GM19239 (cell line): ENCODE measurements at regions not wholly inside any gene's neighbourhood (a gene's known extent, or its start where the extent isn't known, plus 50 kb on each side); places are given as distances from the start of the nearest gene placed in this dataset.
"Not testable (repeated sequence)": the region's sequence is repeated elsewhere in the genome, so short reads cannot be mapped to it uniquely, and the experiment has no call there.

Source experiments
- DNase-seq: peaks from one replicate; pipeline ENCODE4 v3.0.0; 2011; ENCODE audit warnings: low spot score; ENCODE audit not compliant: insufficient read length
- FAIRE-seq: peaks from 2 replicates; lab custom pipeline; 2011; peaks lifted over from hg19 to GRCh38; lab: Jason Lieb, UNC

DNA sequence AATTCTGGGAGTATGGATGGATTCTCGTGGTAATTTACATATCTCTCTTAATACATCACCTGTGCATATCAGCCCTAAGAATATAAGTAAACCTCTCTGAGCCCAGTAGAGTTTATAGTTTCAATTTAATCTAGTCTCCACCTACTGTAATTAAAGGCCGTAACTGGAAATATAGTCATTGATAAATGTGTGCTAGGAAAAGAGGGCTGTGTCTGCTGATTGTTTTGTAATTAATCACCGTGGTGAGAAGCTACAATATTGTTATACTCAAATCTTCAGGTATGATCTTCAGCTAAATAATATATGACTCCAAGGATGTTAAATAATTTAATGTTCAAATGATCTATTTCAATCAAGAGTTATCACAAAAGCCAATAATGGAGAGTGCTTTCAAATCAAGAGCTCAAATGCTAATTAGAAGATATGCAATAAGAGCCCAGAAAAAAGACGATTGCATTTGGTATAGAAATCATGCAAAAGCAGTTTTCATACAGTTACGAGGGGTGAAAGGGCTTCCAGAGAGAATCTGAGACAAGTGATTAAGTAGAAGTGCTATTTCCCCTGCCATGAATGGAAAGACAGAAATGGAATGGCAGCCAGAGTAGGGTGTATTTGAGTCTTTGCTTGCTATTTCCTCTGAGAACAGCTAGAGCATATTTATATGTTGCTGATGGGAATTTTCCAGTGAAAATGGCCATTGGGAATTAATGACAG, 1134.3 kb downstream of the NCAM2 start:
- no peak for FAIRE-seq

DNA sequence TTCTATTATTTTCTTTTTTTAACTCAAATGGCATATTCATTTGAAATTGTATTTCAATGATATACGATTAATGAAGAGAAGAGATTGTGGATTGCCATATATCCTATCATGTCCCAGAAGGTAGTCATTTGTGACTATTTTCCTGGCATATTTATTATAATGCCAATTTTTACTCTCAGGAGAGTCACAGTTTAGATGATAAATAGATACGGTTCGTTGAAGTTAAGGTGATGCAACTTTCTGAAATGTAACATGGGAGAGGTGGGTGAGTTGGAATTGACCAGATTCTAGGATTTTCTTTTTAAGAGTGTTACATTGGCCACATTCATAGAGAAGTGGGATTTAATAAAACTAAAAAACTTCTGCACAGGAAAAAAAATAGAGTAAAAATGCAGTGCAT, 1138.5 kb downstream of the NCAM2 start:
- DNase-seq: no peak
- FAIRE-seq: no peak

More for the DNA sequence above, 1134.3 kb downstream of the NCAM2 start:
- DNase-seq: no peak

DNA sequence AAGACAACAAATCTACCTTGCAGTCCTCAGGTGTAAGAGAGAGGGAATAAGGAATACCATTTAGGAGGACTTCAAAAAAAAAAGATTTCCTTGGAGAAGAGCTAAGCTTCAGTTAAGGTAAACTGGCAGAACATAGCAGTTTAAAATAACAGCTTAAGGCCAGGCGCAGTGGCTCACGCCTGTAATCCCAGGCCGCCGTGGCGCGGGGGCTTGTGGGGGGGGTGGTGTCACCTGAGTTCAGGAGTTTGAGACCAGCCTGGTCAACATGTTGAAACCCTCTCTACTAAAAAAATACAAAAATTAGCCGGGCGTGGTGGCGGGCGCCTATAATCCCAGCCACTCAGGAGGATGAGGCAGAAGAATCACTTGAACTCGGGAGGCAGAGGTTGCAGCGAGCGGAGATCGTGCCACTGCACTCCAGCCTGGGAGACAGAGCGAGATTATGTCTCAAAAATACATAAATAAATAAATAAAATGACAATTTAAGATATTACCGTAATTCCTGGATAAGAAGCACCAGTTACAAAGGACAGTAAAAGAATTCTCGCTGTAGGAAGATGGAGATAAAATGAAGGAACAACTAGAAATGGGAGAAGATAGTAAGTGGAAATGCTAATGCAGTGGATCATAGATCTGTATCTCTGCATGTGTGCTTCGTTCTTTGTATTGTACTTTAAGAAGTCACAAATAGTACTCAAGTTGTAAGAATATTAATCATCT, 1140.2 kb downstream of the NCAM2 start:
- FAIRE-seq (no peak), DNase-seq (no peak)

DNA sequence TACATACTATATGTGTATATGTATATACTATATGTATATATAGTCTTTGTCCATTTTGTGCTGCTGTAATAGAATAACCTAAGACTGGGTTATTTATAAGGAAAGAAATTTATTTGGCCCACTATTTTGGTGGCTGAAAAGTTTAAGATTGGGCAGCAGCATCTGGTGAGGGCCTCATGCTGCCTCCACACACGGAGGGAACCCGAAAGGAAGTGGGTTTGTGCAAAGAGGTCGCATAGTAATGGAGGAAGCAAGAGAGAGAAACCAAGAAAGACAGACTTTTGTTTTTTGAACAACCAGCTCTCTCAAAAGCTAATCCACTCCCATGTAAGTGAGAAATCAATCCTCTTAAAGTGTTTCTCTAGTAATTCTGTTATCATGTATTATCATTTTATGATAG, 1147.3 kb downstream of the NCAM2 start:
- FAIRE-seq: no peak

DNA sequence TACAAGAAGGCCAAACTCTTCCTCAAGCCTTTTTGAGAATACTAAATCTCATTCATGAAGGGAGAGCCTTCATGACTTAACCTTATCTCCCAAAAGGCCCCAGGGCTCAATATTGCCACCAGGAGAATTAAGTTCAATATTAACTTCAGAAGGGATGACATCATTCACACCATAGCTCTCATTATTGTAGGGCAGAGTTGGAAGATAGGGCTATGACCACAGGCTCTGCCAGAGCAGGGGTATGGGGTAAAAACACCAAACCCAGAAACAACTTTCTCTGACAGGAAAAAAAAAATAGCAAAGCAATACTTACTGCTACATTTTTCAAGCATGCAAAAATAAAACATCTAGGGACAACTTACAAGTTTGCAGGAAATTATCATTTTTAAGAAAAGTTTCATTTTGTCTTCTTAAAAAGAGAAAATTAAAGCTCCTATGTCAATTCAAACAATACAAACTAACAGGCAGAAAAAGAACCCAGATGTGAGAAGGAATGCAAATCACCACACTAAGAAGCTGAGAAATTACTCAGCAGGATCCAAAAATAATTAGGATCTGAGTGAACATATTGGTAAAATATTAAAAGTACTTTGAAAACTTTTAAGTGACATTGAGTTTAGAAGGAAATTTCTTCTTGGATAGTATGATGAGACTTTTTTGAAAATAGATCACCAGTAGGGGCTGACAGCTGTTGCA, 1156.5 kb downstream of the NCAM2 start:
- DNase-seq: no peak
- FAIRE-seq: no peak

More for the DNA sequence above, 1147.3 kb downstream of the NCAM2 start:
- no peak for DNase-seq

DNA sequence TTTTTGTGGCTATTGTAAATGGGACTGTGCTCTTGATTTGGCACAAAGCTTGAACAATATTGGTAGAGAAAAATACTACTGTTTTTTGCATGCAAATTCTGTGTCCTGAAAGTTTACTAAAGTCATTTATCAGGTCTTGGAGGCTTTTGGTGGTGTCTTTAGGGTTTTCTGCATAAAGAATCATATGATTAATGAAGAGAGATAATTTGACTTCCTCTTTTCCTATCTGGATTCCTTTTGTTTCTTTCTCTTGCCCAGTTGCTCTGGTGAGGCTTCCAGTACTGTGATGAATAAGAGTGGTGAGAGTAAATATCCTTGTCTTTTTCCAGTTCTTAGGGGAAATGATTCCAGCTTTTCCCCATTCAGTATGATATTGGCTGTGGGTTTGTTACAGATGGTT, 1166.7 kb downstream of the NCAM2 start:
- DNase-seq (no peak), FAIRE-seq (no peak)

DNA sequence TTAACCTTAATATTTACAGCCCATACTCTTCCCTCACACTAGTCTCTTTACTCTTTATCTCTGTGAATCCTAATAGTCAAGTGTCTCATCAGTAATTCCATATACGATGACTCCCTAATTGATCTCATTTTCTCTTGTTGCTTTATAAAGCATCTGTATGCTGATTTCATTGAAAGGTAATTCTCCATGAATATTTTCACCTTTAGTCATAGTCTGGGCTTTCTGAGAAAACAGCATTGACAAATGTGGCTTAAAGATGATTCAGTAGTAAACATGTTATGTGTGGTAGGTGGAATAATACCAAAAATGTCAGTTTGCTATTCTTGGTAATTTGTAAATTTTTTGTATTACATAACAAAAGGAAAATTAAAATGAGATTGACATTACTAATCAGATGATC, 1176.5 kb downstream of the NCAM2 start:
- DNase-seq: no peak
- no peak for FAIRE-seq

DNA sequence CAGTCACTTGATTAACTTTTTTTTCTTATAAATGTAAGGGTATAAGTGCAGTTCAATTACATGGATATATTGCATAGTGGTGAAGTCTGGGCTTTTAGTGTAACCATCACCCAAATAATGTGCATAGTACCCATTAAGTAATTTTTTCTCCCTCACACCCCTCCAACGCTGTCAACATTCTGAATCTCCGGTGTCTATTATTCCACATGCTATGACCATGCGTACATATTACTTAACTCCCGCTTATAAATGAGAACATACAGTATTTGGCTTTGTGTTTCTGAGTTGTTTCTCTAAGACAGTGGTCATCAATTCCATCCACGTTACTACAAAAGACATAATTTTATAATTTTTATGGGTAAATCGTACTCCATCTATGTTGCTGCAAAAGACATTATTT, 1191.1 kb downstream of the NCAM2 start:
- FAIRE-seq (no peak), DNase-seq (no peak)

DNA sequence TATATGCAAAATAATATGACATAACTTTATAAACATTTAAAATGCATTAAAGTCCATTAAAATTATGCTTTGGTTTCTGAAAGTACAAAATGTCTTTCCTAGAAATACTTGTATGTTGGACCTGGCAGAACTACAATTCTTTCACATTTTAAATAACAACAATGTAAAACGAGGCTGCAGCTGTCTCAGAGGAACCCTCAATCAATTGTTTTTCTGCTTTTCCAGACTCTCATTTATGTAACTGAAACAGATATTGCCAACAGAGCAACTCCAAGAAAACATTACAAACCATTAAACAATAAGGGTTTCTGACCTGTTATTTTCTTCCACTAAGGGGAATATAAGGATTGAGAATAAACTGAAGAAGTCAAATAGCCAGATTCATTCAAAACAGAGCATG, 1193.4 kb downstream of the NCAM2 start:
- no peak for DNase-seq
- FAIRE-seq: no peak

DNA sequence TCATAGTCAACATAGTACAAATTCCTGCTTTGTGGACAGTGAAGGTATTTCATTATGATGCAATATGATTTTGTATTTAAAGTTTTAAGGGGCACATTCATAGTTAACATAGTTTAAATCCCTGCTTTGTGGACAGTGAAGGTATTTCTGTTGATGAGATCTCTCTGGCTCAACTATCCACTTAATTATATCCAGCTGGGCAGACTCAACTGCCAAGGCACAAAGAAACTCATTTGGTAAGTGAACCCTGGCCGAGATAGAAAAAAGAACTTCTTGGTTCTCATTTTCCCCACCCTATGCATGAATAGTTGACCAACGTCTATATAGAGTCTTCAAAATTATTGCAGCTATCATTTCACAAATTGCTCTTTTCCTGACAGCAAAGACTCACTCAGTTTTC, 1194.6 kb downstream of the NCAM2 start:
- no peak for DNase-seq
- FAIRE-seq: no peak

DNA sequence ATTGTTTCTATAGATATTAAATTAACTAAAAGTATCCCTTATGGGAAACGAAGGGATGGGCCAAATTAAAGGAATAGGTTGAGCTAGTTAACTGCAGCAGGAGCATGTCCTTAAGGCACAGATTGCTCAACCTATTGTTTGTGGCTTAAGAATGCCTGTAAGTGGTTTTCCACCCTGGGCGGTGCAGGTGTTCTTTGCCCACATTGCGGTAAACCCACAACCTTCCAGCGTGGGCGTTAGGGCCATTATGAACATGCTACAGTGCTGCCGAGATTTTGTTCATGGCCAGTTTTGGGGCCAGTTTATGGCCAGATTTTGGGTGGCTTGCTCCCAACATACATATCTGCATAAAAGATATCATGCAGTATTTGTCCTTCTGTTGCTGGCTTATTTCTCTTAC, 1196.8 kb downstream of the NCAM2 start:
- not testable (repeated sequence) for DNase-seq, FAIRE-seq

DNA sequence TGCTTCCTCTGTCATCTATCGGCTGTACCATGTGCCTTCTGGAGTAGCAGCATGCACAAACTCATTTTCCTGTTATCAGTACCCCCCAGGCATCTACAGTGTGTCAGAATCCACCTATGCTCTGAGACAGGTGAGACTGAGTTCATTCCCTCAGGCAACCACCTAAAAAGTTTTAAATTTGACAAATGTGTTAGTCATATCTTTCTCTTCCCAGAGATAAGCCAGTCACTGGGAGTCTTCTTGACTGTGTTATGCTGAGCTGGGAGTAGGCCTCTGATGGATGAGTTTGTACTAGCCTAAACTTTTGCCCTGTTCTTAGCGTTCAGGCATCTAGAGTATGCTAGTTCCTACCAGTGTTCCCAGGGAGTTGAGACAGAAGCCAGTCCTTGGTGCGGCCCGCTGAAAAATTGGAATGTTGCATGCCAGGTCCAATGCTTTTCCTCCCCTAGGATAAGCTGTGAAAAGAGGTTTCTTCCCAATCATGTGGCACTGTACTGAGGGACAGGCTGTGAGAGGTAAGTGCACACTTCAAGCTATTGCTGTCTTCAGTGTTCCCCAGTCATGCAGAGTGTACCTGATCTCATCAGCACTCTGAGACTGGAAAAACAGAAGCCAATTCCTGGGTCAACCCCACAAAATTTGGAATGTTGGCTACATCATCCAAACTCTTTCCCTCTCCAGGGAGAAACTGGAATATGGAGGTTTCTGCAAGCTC, 1202.3 kb downstream of the NCAM2 start:
- no peak for FAIRE-seq
- no peak for DNase-seq

DNA sequence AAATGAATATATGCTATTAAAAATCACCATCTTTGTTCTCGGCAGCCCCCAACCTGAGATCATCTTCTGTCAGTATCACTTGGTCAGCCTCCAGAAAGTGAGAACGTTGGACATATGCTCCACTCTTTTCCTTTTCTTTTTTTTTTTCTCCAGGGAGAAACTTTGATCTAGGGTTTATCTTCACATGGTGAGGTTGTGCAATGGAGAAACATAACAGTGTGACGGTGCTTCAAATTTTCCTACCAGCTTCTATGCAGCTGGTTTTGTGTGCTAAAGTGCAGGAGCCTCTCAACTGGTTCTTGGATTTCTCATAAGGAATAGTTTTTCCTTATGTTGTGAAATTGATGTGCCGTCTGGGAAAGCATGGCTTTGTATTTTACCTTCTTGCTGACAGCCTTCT, 1202.9 kb downstream of the NCAM2 start:
- FAIRE-seq: no peak
- no peak for DNase-seq

DNA sequence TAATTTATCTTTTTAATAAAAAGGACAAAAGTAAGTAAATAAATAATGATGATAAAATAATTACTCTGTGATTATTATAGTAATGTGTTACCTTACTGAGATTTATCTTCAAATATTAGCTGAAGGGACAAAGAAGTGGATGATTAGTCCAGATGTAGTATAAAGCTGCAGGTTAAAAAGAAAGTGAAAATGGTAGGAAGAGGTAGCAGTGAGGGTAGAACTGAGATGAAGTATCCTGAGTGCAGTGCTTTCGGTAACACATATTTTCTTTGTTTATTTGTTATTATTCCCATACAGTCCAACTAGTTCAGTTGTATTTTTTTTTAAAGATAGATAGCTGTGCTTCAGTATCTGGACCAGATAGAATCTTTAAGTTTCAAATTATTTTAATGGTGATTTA, 1203.5 kb downstream of the NCAM2 start:
- FAIRE-seq (no peak), DNase-seq (no peak)

DNA sequence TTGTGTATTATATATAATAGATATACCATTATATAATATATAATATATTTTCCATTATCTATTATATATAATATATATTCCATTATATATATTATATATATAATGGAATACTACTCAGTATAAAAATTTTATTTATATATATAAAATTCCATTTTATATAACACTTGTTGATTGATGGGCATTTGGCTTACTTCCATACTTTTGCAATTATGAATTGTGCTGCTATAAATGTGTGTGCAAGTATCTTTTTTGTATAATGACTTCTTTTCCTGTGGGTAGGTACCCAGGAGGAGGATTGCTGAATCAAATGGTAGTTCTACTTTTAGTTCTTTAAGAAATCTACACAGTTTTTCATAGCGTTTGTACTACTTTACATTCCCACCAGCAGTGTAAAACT, 1211.1 kb downstream of the NCAM2 start:
- FAIRE-seq (no peak), DNase-seq (no peak)

DNA sequence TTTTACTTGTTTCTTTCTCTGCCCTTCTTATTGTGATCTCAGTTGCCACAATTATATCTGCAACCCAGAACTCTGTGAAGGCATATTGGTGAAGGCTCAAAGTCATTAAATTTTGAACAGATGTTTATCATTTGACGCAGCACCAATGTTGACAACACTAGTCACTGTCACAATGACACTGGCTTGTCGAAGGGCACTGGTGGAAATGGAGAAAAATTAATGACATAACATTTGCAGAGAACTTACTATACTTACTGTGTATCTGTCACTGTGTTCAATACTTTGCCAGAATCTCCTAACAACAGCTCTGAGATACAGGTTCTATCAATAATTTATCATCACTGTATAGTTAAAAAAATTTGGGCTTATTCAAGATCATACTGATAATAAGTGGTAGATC, 1213.7 kb downstream of the NCAM2 start:
- no peak for FAIRE-seq
- DNase-seq: no peak

DNA sequence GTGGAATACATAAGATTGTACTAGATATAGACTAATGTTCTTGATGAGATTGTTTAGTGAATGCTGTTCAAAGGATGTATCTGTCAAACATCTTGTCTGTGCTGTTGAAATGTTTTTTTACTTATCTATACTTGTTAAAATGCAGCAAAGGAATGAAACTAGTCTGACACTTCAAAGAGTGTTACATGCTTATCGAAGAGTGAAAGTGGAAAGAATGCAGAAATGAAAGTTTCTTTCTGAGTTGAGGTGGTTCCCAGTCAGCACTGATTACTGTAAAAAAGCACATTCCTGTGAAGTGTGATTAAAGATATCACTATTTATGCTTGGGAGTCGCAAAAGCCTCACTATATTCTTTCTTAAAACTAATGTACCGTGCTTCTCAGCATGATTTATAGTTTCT, 1225.2 kb downstream of the NCAM2 start:
- no peak for DNase-seq
- FAIRE-seq: no peak

DNA sequence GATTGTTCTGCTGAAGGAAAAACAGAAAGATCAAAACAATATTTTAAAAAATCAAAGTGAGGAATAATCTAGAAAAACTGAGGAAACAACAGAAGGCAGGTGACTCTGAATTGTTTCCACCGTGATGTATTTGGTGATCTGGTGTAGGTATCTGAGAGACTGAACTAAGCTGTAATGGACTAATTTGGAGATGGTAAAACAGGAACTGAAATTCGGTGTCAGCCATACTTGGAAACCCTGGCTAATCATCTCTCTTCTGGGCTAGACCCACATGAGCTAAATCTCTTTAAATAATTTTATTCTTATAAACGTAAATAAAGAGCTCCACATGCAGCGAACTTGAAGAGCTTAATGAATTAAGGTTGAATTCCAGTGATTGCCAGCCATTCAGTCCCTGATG, 1226.1 kb downstream of the NCAM2 start:
- DNase-seq (no peak), FAIRE-seq (no peak)

DNA sequence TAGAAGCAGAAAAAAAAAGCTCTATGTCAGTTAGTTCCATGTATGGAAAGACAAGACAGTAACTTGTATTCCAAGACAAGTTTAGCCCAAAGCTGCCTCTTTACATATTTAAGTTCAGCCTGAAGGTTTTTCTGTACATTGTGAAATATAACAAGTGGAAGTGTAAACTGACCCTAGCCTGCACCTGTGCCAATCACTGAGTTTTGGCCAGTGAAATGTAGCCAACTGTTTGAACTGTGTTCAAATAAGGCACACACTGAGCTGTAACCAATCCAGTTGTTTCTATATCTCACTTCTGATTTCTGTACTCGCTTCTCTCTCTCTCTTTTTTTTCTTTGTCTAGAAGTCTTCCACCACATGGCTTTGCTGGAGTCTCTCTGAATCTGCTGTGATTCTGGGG, 1227.1 kb downstream of the NCAM2 start:
- no peak for FAIRE-seq
- no peak for DNase-seq

DNA sequence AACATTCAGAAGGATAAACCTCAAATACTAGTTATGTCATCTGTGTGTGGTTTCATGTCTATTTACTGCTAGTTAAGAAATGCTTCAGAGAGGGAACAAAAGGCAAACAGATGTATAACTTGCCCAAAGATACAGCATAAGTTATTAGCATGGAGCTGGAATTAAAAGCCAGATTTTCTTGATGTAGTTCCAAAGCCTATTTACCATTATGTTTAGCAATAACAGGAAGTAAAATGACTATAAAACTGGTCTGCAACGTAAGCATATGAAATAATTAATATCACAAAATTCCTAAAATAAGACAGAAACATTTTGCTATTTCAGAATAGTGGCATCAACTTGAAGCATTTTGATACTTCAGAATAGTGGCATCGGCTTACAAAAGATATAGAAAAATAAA, 1232.8 kb downstream of the NCAM2 start:
- FAIRE-seq (no peak), DNase-seq (no peak)
